IMR-90 (cell line): ENCODE measurements at regions not wholly inside any gene's neighbourhood (a gene's known extent, or its start where the extent isn't known, plus 50 kb on each side); places are given as distances from the start of the nearest gene placed in this dataset.

Experiments
- POLR2A ChIP-seq: IDR thresholded peaks from 2 replicates; pipeline ENCODE4 v1.6.1; 2012; ENCODE audit warnings: mild to moderate bottlenecking, low read depth, low read length
- USF2 ChIP-seq: fragments of 150-350 bp; IDR thresholded peaks from 2 replicates; pipeline ENCODE4 v1.6.1; 2017; ENCODE audit warnings: mild to moderate bottlenecking, antibody characterized with exemption, low read length, low read depth

- TF ChIP-seq USF2: no peak
- TF ChIP-seq POLR2A: no peak
Observed at GRCh38 chr5:85388770-85389169, 1004.1 kb upstream of the EDIL3 start.
